Tibial nerve (tissue), 4 donors: ENCODE measurements at regions not wholly inside any gene's neighbourhood (a gene's known extent, or its start where the extent isn't known, plus 50 kb on each side); places are given as distances from the start of the nearest gene placed in this dataset.

Experiments
- EP300 ChIP-seq, 2 donors: sonication (generic); formaldehyde crosslinking; IDR thresholded peaks; one replicate each; pipeline ENCODE4 v1.6.1; 2017; ENCODE audit warnings: antibody characterized with exemption in 2 of 2, mild to moderate bottlenecking in 1 of 2
- TF ChIP-seq, protein P1 (sequence below), 5 experiments: fragments of 200-600 bp in 3 of 5; fragments of 450-650 bp in 2 of 5; sonication (generic) in 3 of 5; IDR thresholded peaks; one replicate each; pipeline ENCODE4 v1.5.1; 2016 to 2019; ENCODE audit warnings: antibody characterized with exemption in 5 of 5, mild to moderate bottlenecking in 3 of 5, moderate library complexity in 2 of 5

DNA sequence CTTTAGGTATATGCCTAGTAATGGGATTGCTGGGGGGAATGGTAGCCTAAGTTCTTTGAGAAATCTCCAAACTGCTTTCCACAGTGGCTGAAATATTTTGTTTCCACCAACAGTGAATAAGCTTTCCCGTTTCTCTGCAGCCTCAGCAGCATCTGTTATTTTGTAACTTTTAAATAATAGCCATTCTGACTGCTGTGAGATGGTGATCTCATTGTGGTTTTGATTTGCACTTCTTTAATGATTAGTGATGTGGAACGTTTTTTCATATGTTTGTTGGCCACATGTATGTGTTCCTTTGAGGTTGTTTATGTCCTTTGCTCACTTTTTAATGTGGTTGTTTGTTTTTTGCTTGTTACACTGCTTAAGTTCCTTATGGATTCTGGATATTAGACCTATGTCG, 237.4 kb downstream of the CENPF start:
- TF ChIP-seq, protein P1, sequence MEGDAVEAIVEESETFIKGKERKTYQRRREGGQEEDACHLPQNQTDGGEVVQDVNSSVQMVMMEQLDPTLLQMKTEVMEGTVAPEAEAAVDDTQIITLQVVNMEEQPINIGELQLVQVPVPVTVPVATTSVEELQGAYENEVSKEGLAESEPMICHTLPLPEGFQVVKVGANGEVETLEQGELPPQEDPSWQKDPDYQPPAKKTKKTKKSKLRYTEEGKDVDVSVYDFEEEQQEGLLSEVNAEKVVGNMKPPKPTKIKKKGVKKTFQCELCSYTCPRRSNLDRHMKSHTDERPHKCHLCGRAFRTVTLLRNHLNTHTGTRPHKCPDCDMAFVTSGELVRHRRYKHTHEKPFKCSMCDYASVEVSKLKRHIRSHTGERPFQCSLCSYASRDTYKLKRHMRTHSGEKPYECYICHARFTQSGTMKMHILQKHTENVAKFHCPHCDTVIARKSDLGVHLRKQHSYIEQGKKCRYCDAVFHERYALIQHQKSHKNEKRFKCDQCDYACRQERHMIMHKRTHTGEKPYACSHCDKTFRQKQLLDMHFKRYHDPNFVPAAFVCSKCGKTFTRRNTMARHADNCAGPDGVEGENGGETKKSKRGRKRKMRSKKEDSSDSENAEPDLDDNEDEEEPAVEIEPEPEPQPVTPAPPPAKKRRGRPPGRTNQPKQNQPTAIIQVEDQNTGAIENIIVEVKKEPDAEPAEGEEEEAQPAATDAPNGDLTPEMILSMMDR (IDR thresholded peaks at IDR 0.05), result no peak
- no peak for TF ChIP-seq EP300 (IDR thresholded peaks at IDR 0.05)
